NCI-H1930 (cell line): ENCODE measurements at regions not wholly inside any gene's neighbourhood (a gene's known extent, or its start where the extent isn't known, plus 50 kb on each side); places are given as distances from the start of the nearest gene placed in this dataset.
"Not testable (repeated sequence)": the region's sequence is repeated elsewhere in the genome, so short reads cannot be mapped to it uniquely, and the experiment has no call there.

Source experiments
- DNase-seq, 2 experiments: peaks; one replicate each; lab custom pipeline; 2025; lab: John Stamatoyannopoulos, UW

- DNase-seq = no peak
Measured at GRCh38 chr4:112083587-112084347, 61.5 kb upstream of the FAM241A start.

GRCh38 chr4:112085156-112086035 lies 59.9 kb upstream of the FAM241A start:
- DNase-seq = no peak

- no peak for DNase-seq
Measured at GRCh38 chr4:112086036-112086434, 59.2 kb upstream of the FAM241A start.

- DNase-seq = not testable (repeated sequence)
Measured at GRCh38 chr4:112086661-112087060, 58.6 kb upstream of the FAM241A start.

- DNase-seq = not testable (repeated sequence)
Measured at GRCh38 chr4:112092330-112092729, 52.9 kb upstream of the FAM241A start.

GRCh38 chr4:112093636-112094202 lies 51.5 kb upstream of the FAM241A start:
- no peak for DNase-seq

DNA sequence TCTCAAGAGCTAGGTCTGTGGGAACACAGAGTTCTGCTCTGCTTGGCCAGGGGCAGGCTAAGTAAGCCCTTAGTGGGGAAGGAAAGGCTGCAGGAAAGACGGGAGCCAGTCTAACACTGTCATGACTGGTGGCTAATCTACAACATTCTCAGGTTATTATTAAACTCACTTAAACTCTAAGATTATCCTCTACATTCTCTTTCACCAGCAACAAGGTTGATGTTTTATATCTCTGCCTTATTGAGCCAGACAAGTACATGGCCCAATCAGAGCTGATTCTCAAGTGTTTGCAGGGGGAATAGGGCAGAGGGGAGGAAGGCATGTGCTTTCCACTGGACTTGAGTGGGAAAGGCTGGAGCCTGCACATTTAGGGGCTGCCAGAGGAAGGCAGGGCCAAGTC lies 50.9 kb upstream of the FAM241A start:
- no peak for DNase-seq
